GM12878 (cell line): ENCODE measurements at regions not wholly inside any gene's neighbourhood (a gene's known extent, or its start where the extent isn't known, plus 50 kb on each side); places are given as distances from the start of the nearest gene placed in this dataset.

Source experiments
- CBX3 ChIP-seq: fragments of 200-600 bp; sonication (generic); IDR thresholded peaks from 2 replicates; pipeline ENCODE4 v1.6.1; 2016; ENCODE audit warnings: low read depth, borderline replicate concordance
- CTCF ChIP-seq, 3 experiments: IDR thresholded peaks in 2 of 3; conservative IDR thresholded peaks in 1 of 3; 2 replicates each; pipeline ENCODE4 v1.5.1; 2011; ENCODE audit warnings: low read depth in 3 of 3, low read length in 3 of 3, mild to moderate bottlenecking in 3 of 3, control low read depth in 2 of 3, moderate library complexity in 2 of 3, inconsistent platforms in 1 of 3, mixed read lengths in 1 of 3; ENCODE audit not compliant: control insufficient read depth in 2 of 3, insufficient read depth in 1 of 3; ENCODE audit errors: extremely low read depth in 1 of 3
- RAD21 ChIP-seq: IDR thresholded peaks from 2 replicates; pipeline ENCODE4 v1.6.1; 2011; ENCODE audit warnings: mild to moderate bottlenecking, low read depth, low read length, moderate library complexity; ENCODE audit not compliant: insufficient read depth
- SIN3A ChIP-seq: IDR thresholded peaks from 2 replicates; pipeline ENCODE4 v1.6.1; 2012; ENCODE audit warnings: low read depth, low read length, improper control_type of control experiment
- SPI1 ChIP-seq: IDR thresholded peaks from 2 replicates; pipeline ENCODE4 v1.6.1; 2011; ENCODE audit warnings: low read depth, mild to moderate bottlenecking, low read length, moderate library complexity, borderline replicate concordance; ENCODE audit not compliant: insufficient read depth
- YY1 ChIP-seq: IDR thresholded peaks from 2 replicates; pipeline ENCODE4 v1.6.1; 2011; ENCODE audit warnings: low read depth, mild to moderate bottlenecking, low read length
- ZNF274 ChIP-seq: IDR thresholded peaks from one replicate; pipeline ENCODE4 v1.8.0; 2011; ENCODE audit not compliant: insufficient read length, insufficient read depth
- ZZZ3 ChIP-seq: IDR thresholded peaks from 2 replicates; pipeline ENCODE4 v1.6.1; 2011; ENCODE audit warnings: low read depth; ENCODE audit not compliant: control insufficient read depth, insufficient read length
- TF ChIP-seq, protein P1 (sequence below): IDR thresholded peaks from 2 replicates; pipeline ENCODE4 v1.6.1; 2012; ENCODE audit warnings: mild to moderate bottlenecking, low read depth, low read length

GRCh38 chr7:42672339-42672999, 239.4 kb downstream of the C7orf25 start:
- no peak for TF ChIP-seq RAD21
- TF ChIP-seq, protein P1, sequence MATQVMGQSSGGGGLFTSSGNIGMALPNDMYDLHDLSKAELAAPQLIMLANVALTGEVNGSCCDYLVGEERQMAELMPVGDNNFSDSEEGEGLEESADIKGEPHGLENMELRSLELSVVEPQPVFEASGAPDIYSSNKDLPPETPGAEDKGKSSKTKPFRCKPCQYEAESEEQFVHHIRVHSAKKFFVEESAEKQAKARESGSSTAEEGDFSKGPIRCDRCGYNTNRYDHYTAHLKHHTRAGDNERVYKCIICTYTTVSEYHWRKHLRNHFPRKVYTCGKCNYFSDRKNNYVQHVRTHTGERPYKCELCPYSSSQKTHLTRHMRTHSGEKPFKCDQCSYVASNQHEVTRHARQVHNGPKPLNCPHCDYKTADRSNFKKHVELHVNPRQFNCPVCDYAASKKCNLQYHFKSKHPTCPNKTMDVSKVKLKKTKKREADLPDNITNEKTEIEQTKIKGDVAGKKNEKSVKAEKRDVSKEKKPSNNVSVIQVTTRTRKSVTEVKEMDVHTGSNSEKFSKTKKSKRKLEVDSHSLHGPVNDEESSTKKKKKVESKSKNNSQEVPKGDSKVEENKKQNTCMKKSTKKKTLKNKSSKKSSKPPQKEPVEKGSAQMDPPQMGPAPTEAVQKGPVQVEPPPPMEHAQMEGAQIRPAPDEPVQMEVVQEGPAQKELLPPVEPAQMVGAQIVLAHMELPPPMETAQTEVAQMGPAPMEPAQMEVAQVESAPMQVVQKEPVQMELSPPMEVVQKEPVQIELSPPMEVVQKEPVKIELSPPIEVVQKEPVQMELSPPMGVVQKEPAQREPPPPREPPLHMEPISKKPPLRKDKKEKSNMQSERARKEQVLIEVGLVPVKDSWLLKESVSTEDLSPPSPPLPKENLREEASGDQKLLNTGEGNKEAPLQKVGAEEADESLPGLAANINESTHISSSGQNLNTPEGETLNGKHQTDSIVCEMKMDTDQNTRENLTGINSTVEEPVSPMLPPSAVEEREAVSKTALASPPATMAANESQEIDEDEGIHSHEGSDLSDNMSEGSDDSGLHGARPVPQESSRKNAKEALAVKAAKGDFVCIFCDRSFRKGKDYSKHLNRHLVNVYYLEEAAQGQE: no peak
- no peak for TF ChIP-seq SIN3A
- TF ChIP-seq CTCF (IDR thresholded peaks at IDR 0.05 in 2 of 3, conservative IDR thresholded peaks at IDR 0.05 in 1 of 3; ENCODE audit: control insufficient read depth in 2 of 3, extremely low read depth in 1 of 3, insufficient read depth in 1 of 3, low read depth in 3 of 3, low read length in 3 of 3): no peak
- TF ChIP-seq YY1: no peak
- no peak for TF ChIP-seq ZNF274
- TF ChIP-seq ZZZ3: no peak
- no peak for TF ChIP-seq SPI1
- no peak for TF ChIP-seq CBX3
